Left cardiac atrium (tissue), 4 donors: ENCODE measurements at regions not wholly inside any gene's neighbourhood (a gene's known extent, or its start where the extent isn't known, plus 50 kb on each side); places are given as distances from the start of the nearest gene placed in this dataset.
"Not testable (repeated sequence)": the region's sequence is repeated elsewhere in the genome, so short reads cannot be mapped to it uniquely, and the experiment has no call there.

ENCODE experiments used
- ATAC-seq, 2 donors: fragments of 200-7000 bp; cut with Tn5 transposase; one replicate each; pipeline ENCODE4 v1.9.1; 2020; ENCODE audit warnings: mild to moderate bottlenecking in 2 of 2, moderate library complexity in 2 of 2
- DNase-seq: peaks from one replicate; pipeline ENCODE4 v3.0.0-alpha.2; 2020
- intact Hi-C, 2 donors: fragments of 100-400 bp; cut with DNase I; formaldehyde crosslinking; loops; one replicate each; pipeline versions ENCODE4 v1.14.1 to v1.15.1; 2022 to 2023
- donor health status: DM: no; HTN: yes; CAD: no.
- donor health status: DM: no; HTN: yes; CAD: no; lungs with severe emphysema.
- donor health status: DM: yes; HTN: yes; CAD: no.
- donor health status: Dilated cardiomyopathy.

- peak; percentile 35 for DNase-seq
- ATAC-seq: peak in 1 of 2 donors; percentile 40
- intact Hi-C loops: no loop called here
Measured at GRCh38 chr14:57066887-57067513, 201.7 kb downstream of the EXOC5 start.

- DNase-seq: no peak
- ATAC-seq: no peak
- intact Hi-C loops: no loop called here
Measured at GRCh38 chr14:57066463-57066862, 202.2 kb downstream of the EXOC5 start.

- intact Hi-C loops: no loop called here
- DNase-seq (no peak), ATAC-seq (no peak)
Measured at GRCh38 chr14:57061009-57061711, 207.5 kb downstream of the EXOC5 start.

- DNase-seq: no peak
- ATAC-seq: peak in 1 of 2 donors; percentile 98
- intact Hi-C loops: no loop called here
Measured at GRCh38 chr14:57060276-57060955, 208.3 kb downstream of the EXOC5 start.

DNA sequence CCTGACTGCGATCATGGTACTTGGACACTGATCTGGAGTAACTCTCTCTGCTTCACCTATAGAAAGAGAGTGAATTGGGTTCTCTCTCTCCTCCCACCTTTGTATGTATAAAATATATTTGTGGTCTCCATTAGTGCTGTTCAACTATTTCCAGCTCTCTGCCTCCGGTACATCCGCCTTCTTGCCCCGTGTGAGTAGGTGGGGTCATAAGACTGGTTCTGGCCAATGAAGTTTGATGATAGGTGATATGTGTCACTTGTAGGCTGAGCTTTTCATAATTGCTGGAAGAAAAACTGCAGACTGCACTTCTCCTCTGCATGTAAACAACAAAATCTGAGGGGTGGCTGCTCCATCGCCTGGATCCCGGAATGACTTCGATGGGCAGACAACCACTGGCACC, 210.4 kb downstream of the EXOC5 start:
- ATAC-seq (no peak), DNase-seq (no peak)
- intact Hi-C loops: no loop called here

GRCh38 chr14:57057803-57058202, 210.9 kb downstream of the EXOC5 start:
- DNase-seq (no peak), ATAC-seq (no peak)
- intact Hi-C loops: no loop called here

- DNase-seq, intact Hi-C loops, ATAC-seq: not testable (repeated sequence)
Measured at GRCh38 chr14:57056522-57056921, 212.2 kb downstream of the EXOC5 start.

DNA sequence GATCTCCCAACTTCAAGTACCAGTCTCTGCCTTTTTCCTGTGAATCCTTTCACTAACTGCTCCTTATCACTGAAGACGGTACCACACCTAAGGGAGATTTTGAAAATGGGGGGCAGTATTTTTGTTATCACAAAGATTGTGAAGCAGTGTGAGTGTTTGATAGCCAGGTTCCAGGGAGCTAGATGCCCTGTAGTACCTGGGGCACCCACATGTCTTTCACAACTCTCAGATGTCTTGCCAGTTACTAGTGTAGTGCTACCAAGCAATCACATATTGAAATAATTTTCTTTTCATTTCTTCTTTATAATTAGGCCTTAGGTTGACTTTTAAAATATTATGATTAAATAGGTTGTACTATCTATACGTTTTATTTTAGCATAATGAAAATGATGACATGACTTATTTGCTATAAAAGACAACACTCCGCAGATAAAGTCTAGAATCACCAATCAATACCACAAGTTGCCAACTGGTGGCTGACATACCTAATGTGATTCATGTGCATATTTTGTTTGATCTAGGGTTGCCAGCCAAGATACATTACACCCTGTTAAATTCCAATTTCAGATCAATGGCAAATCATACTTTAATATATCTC, 215.9 kb downstream of the EXOC5 start:
- intact Hi-C loops: no loop called here
- ATAC-seq: no peak
- DNase-seq: no peak

GRCh38 chr14:57051633-57052032, 217.1 kb downstream of the EXOC5 start:
- DNase-seq: no peak
- no peak for ATAC-seq
- intact Hi-C loops: no loop called here

- no peak for DNase-seq
- no peak for ATAC-seq
- intact Hi-C loops: no loop called here
Measured at GRCh38 chr14:57049848-57050247, 218.9 kb downstream of the EXOC5 start.

DNA sequence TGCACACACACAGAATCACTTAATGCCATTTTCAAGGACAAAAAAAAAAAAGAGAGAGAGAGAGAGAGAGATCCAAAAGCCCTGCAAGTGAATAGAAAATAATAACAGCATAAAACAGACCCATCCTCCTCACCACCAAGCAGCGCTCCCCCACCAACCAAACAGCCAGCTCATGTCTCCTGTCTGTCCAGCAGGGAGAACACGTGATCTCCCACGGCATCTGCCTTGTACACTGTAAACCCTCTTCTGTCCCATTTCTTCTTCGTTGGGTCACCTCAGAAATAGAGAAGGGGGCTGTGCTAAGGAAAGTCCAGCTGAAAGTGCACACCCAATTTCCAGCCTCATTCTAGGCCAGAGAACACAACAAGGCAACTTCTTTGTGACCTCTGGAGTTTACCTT, 222.5 kb downstream of the EXOC5 start:
- intact Hi-C loops: no loop called here
- ATAC-seq (no peak), DNase-seq (no peak)

- DNase-seq, ATAC-seq, intact Hi-C loops: not testable (repeated sequence)
Measured at GRCh38 chr14:57044101-57044973, 224.4 kb downstream of the EXOC5 start.

DNA sequence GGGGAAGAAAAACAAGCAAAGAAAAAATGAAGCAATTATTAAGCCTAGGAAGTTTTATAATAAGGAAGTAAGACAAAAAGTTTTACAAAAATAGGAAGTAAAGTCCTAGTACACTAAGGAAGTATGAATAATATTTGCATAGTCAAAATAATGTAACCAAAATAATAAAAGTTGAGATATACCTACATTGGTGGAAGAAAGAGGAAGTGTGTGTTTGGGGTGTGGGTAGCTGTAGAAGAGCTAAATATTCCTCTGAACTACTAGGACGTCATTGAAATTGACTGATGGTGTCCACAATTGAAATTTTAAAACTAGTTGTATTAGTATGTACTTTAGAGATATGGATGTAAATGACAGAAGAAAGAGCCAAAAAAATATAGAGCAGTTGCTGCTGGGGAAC, 228.4 kb upstream of the OTX2 start:
- ATAC-seq: no peak
- DNase-seq: no peak
- intact Hi-C loops: no loop called here

GRCh38 chr14:57031474-57031873, 221.2 kb upstream of the OTX2 start:
- DNase-seq: no peak
- intact Hi-C loops: no loop called here
- ATAC-seq: no peak

DNA sequence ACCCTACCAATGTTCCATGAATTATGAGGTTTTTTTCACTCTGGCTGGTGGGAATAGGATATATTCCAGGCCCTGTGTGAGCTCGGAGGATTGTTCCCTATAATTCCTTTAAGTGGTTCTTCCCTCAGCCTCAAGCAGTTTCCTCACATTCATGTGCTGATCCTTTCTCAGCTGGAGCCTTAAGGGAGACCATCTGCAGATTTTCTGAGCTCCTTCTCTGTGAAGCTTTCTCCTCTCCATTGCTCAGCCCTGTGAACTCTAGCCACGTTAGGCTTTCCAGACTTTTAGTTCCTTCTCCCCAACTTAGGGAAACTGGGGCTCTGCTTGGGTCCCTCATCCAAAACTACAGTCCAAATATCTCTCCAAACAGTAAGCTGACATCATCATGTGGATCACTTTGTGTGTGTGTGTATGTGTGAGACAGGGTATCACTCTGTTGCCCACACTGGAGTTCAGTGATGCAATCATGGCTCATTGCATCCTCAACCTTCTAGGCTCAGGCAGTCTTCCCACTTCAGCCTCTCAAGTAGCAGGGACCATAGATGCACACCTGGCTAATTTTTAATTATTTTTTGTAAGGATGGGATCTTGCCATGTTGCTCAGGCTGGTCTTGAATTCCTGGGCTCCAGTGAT, 219.5 kb upstream of the OTX2 start:
- intact Hi-C loops: no loop called here
- ATAC-seq (no peak), DNase-seq (no peak)

GRCh38 chr14:57025456-57025855, 215.2 kb upstream of the OTX2 start:
- ATAC-seq: no peak
- intact Hi-C loops: no loop called here
- DNase-seq: no peak

DNA sequence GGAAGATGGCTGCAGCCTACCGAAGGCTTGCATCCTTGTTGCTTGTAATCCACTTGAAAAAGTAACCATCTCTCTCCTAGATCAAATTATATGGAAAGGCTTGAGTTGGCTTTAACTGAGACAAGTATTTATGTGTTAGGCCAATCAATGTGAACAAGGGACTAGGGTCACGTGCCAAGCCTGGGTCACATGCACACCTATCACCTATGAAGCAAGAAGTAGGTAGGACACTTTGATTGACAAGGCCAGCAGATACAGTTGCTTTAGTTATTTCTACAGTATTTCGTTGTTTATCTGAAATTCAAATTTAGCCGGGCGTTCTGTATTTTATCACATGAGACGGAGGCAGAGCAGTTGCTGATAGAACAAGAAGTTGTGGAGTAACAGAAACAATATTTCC, 212.3 kb upstream of the OTX2 start:
- DNase-seq (no peak), ATAC-seq (no peak)
- intact Hi-C loops: no loop called here

DNA sequence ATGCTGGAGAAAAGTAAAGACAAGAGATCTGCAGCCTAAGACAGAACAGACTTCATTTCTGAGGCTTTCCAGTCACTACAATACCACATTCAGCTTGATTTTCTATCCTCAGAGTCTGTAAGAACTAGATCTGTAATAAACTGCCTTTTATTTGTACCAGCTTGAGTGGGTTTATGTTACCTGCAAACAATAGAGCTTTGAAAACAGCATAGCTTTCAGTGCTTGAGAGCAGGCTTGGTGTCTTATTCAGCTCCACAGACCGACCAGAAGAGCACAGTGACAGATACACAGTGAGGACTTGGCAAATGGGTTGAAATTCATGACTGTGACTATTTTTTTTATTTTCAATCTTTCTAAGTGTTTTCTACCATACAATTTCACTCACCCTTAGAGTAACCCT, 207.8 kb upstream of the OTX2 start:
- ATAC-seq: no peak
- intact Hi-C loops: no loop called here
- no peak for DNase-seq

DNA sequence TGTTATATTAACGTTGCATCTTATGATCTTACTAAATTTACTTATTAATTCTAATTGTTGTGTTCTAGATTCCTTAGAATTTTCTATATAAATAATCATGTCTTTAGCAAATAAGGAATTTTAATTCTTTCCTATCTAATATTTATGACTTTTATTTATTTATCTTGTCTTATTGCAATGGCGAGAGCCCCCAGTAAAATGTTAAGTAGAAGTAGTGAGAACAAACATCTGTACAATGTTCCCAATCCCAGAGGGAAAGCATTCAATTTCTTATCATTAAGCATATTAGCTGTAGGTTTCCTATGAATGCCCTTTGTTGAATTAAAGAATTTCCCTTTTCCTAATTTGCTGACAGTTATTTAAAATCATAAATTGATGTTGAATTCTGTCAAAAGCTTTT, 203.7 kb upstream of the OTX2 start:
- intact Hi-C loops: no loop called here
- ATAC-seq: no peak
- no peak for DNase-seq
